ENCODE measurements at regions not wholly inside any gene's neighbourhood (a gene's known extent, or its start where the extent isn't known, plus 50 kb on each side); places are given as distances from the start of the nearest gene placed in this dataset.

- TF ChIP-seq NFYA (IDR thresholded peaks at IDR 0.05; ENCODE audit: borderline replicate concordance, low read depth, low read length), result no peak
- TF ChIP-seq, protein P1, sequence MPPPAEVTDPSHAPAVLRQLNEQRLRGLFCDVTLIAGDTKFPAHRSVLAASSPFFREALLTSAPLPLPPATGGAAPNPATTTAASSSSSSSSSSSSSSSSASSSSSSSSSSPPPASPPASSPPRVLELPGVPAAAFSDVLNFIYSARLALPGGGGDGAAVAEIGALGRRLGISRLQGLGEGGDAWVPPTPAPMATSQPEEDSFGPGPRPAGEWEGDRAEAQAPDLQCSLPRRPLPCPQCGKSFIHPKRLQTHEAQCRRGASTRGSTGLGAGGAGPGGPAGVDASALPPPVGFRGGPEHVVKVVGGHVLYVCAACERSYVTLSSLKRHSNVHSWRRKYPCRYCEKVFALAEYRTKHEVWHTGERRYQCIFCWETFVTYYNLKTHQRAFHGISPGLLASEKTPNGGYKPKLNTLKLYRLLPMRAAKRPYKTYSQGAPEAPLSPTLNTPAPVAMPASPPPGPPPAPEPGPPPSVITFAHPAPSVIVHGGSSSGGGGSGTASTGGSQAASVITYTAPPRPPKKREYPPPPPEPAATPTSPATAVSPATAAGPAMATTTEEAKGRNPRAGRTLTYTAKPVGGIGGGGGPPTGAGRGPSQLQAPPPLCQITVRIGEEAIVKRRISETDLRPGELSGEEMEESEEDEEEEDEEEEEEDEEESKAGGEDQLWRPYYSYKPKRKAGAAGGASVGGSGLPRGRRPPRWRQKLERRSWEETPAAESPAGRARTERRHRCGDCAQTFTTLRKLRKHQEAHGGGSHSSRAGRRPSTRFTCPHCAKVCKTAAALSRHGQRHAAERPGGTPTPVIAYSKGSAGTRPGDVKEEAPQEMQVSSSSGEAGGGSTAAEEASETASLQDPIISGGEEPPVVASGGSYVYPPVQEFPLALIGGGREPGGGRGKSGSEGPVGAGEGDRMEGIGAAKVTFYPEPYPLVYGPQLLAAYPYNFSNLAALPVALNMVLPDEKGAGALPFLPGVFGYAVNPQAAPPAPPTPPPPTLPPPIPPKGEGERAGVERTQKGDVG (CRISPR knock-in tag; IDR thresholded peaks at IDR 0.05), result no peak
Observed at GRCh38 chr10:10493833-10494232, 523.8 kb upstream of the CELF2 start (continued).

GRCh38 chr10:10497245-10497644, 520.4 kb upstream of the CELF2 start:
- ChIA-PET RAD21 (ENCODE audit: unreplicated experiment) (no interaction called here), CTCF (no interaction called here), SMC1A (ENCODE audit: uncharacterized antibody, unreplicated experiment) (interaction anchor here (0.6 kb wide), 1 partner anchor 8 kb away, joined by 5 read pairs; no protein-coding TSS in a partner anchor), POLR2A (interaction anchor here (0.6 kb wide), 1 partner anchor 514 kb away, joined by 4 read pairs; no protein-coding TSS in a partner anchor)
- in situ Hi-C loops (cut with MboI) (no loop called here), intact Hi-C loops (cut with micrococcal nuclease; ENCODE audit: unreplicated experiment) (no loop called here)
- Histone ChIP-seq H3K4me1 (ENCODE audit: control insufficient read depth, insufficient read depth, low read length) (no peaks in the 10 kb centered on the region), H3K36me3 (ENCODE audit: control insufficient read depth in 2 of 2, insufficient read depth in 2 of 2, low read length in 1 of 2) (no peaks in the 10 kb centered on the region), H3K4me2 (ENCODE audit: control insufficient read depth, insufficient read depth) (no peak overlapping the region), H2AFZ (ENCODE audit: control insufficient read depth, low read depth, low read length) (no peak overlapping the region), H3K79me2 (ENCODE audit: control insufficient read depth, insufficient read depth, low read length) (no peaks in the 10 kb centered on the region), H3K27me3 (replicated peaks in 1 of 2; ENCODE audit: control insufficient read depth in 2 of 2, insufficient read depth in 2 of 2, low read length in 1 of 2) (no peaks in the 10 kb centered on the region), H4K20me1 (ENCODE audit: control insufficient read depth, insufficient read depth) (no peaks in the 10 kb centered on the region), H3K27ac (ENCODE audit: control insufficient read depth, insufficient read depth) (no peak overlapping the region), H3K4me3 (no peak overlapping the region), H3K9ac (ENCODE audit: control insufficient read depth, insufficient read depth, low read length) (no peak overlapping the region), H3K9me3 (replicated peaks; ENCODE audit: control insufficient read depth, insufficient read depth, low read length) (no peaks in the 10 kb centered on the region)
- FAIRE-seq (no peak), ATAC-seq (no peak), DNase-seq (ENCODE audit: low read depth, low spot score) (no peak)
- BruUV-seq (replicated peaks), result no TSS peak
- 45% methylated on average over 3 of the region's 3 CpGs for WGBS (ENCODE audit: insufficient coverage, insufficient replicate concordance, low lambda C conversion rate, missing lambda C conversion rate)
- TF ChIP-seq POLR2AphosphoS5 (IDR thresholded peaks at IDR 0.05; ENCODE audit: low read length), result no peak
- no peak for TF ChIP-seq HDAC2 (IDR thresholded peaks at IDR 0.05)
- TF ChIP-seq, protein P1 (CRISPR knock-in tag; IDR thresholded peaks at IDR 0.05), result no peak
- TF ChIP-seq, protein P2, sequence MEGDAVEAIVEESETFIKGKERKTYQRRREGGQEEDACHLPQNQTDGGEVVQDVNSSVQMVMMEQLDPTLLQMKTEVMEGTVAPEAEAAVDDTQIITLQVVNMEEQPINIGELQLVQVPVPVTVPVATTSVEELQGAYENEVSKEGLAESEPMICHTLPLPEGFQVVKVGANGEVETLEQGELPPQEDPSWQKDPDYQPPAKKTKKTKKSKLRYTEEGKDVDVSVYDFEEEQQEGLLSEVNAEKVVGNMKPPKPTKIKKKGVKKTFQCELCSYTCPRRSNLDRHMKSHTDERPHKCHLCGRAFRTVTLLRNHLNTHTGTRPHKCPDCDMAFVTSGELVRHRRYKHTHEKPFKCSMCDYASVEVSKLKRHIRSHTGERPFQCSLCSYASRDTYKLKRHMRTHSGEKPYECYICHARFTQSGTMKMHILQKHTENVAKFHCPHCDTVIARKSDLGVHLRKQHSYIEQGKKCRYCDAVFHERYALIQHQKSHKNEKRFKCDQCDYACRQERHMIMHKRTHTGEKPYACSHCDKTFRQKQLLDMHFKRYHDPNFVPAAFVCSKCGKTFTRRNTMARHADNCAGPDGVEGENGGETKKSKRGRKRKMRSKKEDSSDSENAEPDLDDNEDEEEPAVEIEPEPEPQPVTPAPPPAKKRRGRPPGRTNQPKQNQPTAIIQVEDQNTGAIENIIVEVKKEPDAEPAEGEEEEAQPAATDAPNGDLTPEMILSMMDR (IDR thresholded peaks at IDR 0.05 in 2 of 3, conservative IDR thresholded peaks at IDR 0.05 in 1 of 3; ENCODE audit: control insufficient read depth in 2 of 3, extremely low read depth in 1 of 3, insufficient read depth in 1 of 3, low read depth in 3 of 3, low read length in 3 of 3), result peak in 1 of 3 experiments; percentile 9; a peak in 1 of 6 replicates
- no peak for TF ChIP-seq HCFC1 (IDR thresholded peaks at IDR 0.05; ENCODE audit: low read length)
- TF ChIP-seq, protein P3, sequence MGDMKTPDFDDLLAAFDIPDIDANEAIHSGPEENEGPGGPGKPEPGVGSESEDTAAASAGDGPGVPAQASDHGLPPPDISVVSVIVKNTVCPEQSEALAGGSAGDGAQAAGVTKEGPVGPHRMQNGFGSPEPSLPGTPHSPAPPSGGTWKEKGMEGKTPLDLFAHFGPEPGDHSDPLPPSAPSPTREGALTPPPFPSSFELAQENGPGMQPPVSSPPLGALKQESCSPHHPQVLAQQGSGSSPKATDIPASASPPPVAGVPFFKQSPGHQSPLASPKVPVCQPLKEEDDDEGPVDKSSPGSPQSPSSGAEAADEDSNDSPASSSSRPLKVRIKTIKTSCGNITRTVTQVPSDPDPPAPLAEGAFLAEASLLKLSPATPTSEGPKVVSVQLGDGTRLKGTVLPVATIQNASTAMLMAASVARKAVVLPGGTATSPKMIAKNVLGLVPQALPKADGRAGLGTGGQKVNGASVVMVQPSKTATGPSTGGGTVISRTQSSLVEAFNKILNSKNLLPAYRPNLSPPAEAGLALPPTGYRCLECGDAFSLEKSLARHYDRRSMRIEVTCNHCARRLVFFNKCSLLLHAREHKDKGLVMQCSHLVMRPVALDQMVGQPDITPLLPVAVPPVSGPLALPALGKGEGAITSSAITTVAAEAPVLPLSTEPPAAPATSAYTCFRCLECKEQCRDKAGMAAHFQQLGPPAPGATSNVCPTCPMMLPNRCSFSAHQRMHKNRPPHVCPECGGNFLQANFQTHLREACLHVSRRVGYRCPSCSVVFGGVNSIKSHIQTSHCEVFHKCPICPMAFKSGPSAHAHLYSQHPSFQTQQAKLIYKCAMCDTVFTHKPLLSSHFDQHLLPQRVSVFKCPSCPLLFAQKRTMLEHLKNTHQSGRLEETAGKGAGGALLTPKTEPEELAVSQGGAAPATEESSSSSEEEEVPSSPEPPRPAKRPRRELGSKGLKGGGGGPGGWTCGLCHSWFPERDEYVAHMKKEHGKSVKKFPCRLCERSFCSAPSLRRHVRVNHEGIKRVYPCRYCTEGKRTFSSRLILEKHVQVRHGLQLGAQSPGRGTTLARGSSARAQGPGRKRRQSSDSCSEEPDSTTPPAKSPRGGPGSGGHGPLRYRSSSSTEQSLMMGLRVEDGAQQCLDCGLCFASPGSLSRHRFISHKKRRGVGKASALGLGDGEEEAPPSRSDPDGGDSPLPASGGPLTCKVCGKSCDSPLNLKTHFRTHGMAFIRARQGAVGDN (IDR thresholded peaks at IDR 0.05), result no peak
